ENCODE measurements at regions not wholly inside any gene's neighbourhood (a gene's known extent, or its start where the extent isn't known, plus 50 kb on each side); places are given as distances from the start of the nearest gene placed in this dataset.

DNA sequence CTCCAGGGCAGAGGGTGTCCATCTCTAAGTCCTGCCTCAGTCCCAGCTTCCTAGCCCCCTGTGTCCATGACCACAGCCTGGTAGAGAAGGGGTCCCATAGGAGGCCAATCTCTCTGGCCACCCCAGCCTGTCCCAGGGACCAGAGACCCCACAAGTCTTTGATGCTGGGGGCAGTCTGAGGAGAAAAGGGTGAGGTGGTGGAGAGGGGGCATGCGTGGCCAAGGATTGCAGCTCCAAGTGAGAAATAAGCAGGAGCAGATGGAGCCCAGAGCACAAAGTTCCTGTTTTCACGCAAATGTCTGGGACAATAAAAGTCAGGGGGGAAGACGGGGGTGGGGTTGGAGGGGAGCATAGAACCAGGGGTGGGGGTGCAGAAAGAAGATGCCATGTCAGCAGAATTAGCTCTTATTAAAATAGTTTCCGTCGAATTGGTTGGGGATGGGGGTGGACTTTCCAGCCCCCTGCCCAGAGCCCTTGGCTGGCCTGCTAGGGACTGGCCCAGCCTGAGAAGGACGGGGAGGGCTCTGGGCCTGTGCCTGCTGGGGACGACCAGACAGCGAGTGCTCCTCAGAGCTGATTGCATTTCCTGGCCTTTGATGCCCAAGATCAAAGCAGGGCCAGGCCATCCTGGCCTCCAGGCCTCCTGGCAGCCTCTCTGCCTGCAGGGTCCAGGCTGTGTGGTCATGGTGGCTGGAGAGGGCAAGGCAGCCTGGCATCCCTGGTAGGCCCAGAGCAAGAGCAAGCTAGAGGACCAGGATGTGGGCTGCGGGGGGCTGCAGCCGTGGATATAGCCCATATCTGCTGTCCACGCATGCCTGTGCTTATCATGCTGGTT is 337.1 kb downstream of the DYSF start:
- Histone ChIP-seq H3K27me3 (replicated peaks; ENCODE audit: insufficient read depth) (no peaks in the 10 kb centered on the region), H3K4me3 (no peak overlapping the region), H3K9me3 (no peaks in the 10 kb centered on the region), H3K36me3 (no peaks in the 10 kb centered on the region), H3K27ac (no peak overlapping the region), H3K4me1 (ENCODE audit: control insufficient read depth in 1 of 2, low read depth in 2 of 2) (peaks cover 0 to 6% of the 10 kb centered on the region in 2 donors)
- TF ChIP-seq, protein P1, sequence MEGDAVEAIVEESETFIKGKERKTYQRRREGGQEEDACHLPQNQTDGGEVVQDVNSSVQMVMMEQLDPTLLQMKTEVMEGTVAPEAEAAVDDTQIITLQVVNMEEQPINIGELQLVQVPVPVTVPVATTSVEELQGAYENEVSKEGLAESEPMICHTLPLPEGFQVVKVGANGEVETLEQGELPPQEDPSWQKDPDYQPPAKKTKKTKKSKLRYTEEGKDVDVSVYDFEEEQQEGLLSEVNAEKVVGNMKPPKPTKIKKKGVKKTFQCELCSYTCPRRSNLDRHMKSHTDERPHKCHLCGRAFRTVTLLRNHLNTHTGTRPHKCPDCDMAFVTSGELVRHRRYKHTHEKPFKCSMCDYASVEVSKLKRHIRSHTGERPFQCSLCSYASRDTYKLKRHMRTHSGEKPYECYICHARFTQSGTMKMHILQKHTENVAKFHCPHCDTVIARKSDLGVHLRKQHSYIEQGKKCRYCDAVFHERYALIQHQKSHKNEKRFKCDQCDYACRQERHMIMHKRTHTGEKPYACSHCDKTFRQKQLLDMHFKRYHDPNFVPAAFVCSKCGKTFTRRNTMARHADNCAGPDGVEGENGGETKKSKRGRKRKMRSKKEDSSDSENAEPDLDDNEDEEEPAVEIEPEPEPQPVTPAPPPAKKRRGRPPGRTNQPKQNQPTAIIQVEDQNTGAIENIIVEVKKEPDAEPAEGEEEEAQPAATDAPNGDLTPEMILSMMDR (IDR thresholded peaks at IDR 0.05) = no peak
- ATAC-seq (ENCODE audit: insufficient number of reproducible peaks, low FRiP score, low read depth) (no peak), DNase-seq (ENCODE audit: low spot score) (no peak)

DNA sequence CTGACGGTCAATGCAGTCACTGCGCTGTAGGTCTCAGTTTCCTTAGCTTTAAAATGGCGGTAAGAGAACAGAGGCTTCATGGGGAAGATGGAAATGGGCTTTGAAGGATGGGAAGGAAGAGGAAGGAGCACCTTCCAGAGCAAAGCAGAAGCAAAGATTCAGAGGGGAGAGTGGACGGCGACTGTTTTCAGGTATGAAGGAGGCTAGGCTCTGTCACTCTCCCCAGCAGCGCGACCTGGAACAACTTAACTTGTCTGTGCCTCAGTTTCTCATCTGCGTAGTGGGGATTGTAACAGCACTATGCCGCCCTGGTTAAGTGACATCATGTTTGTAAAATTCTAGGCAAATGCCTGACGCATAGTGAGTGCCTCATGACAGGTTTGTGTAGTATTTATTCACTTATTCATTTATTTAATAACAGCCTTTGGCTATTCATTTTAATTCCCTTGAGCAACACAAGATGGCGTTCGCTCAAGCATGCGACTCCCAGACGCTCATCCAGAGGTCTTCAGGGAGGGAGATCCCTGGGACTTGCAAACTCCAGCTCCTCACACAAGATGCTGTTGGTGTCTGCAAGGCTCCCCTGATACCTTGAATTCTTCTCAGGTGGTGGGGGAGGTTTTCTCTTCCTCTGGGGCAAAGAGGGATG is 336.3 kb downstream of the DYSF start:
- Histone ChIP-seq H3K9me3 (no peaks in the 10 kb centered on the region), H3K4me1 (ENCODE audit: control insufficient read depth in 1 of 2, low read depth in 2 of 2) (peaks cover 3 to 14% of the 10 kb centered on the region in 2 donors), H3K4me3 (no peak overlapping the region), H3K27me3 (replicated peaks; ENCODE audit: insufficient read depth) (no peaks in the 10 kb centered on the region), H3K36me3 (no peaks in the 10 kb centered on the region), H3K27ac (no peak overlapping the region)
- DNase-seq (ENCODE audit: low spot score) (no peak), ATAC-seq (ENCODE audit: insufficient number of reproducible peaks, low FRiP score, low read depth) (no peak)
- TF ChIP-seq, protein P1 (IDR thresholded peaks at IDR 0.05) = no peak

DNA sequence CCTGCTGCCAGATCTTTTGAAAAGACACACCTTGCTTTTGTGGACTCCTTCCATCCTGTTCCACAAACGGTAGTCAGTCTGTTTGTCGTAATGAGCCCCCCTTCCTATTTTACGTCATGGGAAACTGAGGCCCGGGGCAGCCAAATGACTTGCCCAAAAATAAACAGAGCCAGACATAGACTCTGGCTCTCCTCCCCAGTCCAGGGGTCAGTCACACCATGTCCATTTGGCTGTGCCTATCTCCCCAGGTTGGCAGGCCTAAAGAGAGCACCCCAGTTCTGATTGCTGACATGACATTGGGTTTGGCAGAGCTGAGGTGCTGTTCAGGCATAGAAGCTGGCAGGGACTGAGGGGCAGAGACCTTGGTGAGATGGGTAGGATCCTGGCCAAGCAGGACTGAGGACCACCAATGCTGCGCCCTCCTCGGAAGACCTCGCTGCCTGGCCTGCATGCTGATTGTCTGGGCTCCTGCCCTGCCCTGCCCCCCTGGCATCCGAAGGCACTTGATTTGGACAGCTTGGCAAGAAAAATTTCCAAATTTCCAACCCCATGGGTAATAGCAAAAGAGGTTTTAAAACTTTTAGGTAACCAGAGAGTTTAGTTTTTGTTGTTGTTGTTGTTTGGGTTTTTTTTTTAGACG is 335.4 kb downstream of the DYSF start:
- ATAC-seq (ENCODE audit: insufficient number of reproducible peaks, low FRiP score, low read depth) = no peak
- no peak overlapping the region for H3K4me3 ChIP-seq
- H3K9me3 ChIP-seq = no peaks in the 10 kb centered on the region
- DNase-seq (ENCODE audit: low spot score) = no peak
- H3K27ac ChIP-seq = no peak overlapping the region
- TF ChIP-seq, protein P1 (IDR thresholded peaks at IDR 0.05) = no peak
- H3K4me1 ChIP-seq (ENCODE audit: control insufficient read depth in 1 of 2, low read depth in 2 of 2) = peaks cover 3 to 14% of the 10 kb centered on the region in 2 donors
- H3K27me3 ChIP-seq (replicated peaks; ENCODE audit: insufficient read depth) = no peaks in the 10 kb centered on the region
- no peaks in the 10 kb centered on the region for H3K36me3 ChIP-seq

- no peak overlapping the region for H3K27ac ChIP-seq
- H3K27me3 ChIP-seq (replicated peaks; ENCODE audit: insufficient read depth) = no peaks in the 10 kb centered on the region
- DNase-seq (ENCODE audit: low spot score) (no peak), ATAC-seq (ENCODE audit: insufficient number of reproducible peaks, low FRiP score, low read depth) (no peak)
- H3K4me3 ChIP-seq = no peak overlapping the region
- H3K36me3 ChIP-seq = no peaks in the 10 kb centered on the region
- H3K4me1 ChIP-seq (ENCODE audit: control insufficient read depth in 1 of 2, low read depth in 2 of 2) = peaks cover 3 to 12% of the 10 kb centered on the region in 2 donors
- TF ChIP-seq, protein P1 (IDR thresholded peaks at IDR 0.05) = no peak
- H3K9me3 ChIP-seq = no peaks in the 10 kb centered on the region
Measured at GRCh38 chr2:71788186-71788525, 334.8 kb downstream of the DYSF start.

GRCh38 chr2:71787476-71788185 is 334.3 kb downstream of the DYSF start:
- no peaks in the 10 kb centered on the region for H3K27me3 ChIP-seq (replicated peaks; ENCODE audit: insufficient read depth)
- no peaks in the 10 kb centered on the region for H3K9me3 ChIP-seq
- no peak for DNase-seq (ENCODE audit: low spot score)
- no peak overlapping the region for H3K4me3 ChIP-seq
- H3K27ac ChIP-seq = no peak overlapping the region
- TF ChIP-seq, protein P1 (IDR thresholded peaks at IDR 0.05) = no peak
- no peak for ATAC-seq (ENCODE audit: insufficient number of reproducible peaks, low FRiP score, low read depth)
- H3K36me3 ChIP-seq = no peaks in the 10 kb centered on the region
- H3K4me1 ChIP-seq (ENCODE audit: control insufficient read depth in 1 of 2, low read depth in 2 of 2) = peaks cover 3 to 12% of the 10 kb centered on the region in 2 donors

Measured in thoracic aorta (tissue), 2 donors.